ENCODE measurements at regions not wholly inside any gene's neighbourhood (a gene's known extent, or its start where the extent isn't known, plus 50 kb on each side); places are given as distances from the start of the nearest gene placed in this dataset.

DNA sequence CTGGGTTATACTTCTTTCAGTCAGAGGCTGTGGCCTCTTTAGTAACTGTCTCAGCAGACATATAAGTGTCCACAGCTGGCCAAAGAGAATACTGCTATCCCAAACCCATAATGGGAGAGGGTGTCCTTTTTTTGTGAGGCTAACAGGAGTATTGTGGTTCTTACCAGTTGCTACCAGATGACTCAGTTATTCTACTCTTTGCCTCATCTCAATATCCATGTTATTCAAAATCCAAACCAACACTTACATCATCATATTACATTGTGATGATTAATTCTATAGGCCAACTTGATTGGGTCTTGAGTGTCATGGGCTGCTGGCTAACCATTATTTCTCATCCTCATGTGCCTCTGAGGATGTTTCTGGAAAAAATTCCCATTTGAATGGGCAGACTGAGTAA, 120.9 kb downstream of the TMEM168 start:
- TF ChIP-seq TCF7L2 (IDR thresholded peaks at IDR 0.05; ENCODE audit: borderline replicate concordance, extremely low read depth, insufficient read depth, insufficient read length) (no peak), SIN3A (IDR thresholded peaks at IDR 0.05; ENCODE audit: low read depth) (no peak), YY1 (IDR thresholded peaks at IDR 0.05; ENCODE audit: extremely low read depth, insufficient replicate concordance, low read depth, low read length) (no peak), CEBPB (IDR thresholded peaks at IDR 0.05; ENCODE audit: low read depth) (no peak), ELF1 (IDR thresholded peaks at IDR 0.05; ENCODE audit: borderline replicate concordance, low read depth) (no peak), SP1 (IDR thresholded peaks at IDR 0.05; ENCODE audit: low read depth) (no peak), POLR2AphosphoS5 (IDR thresholded peaks at IDR 0.05; ENCODE audit: low read depth, low read length) (no peak)
- TF ChIP-seq, protein P1, sequence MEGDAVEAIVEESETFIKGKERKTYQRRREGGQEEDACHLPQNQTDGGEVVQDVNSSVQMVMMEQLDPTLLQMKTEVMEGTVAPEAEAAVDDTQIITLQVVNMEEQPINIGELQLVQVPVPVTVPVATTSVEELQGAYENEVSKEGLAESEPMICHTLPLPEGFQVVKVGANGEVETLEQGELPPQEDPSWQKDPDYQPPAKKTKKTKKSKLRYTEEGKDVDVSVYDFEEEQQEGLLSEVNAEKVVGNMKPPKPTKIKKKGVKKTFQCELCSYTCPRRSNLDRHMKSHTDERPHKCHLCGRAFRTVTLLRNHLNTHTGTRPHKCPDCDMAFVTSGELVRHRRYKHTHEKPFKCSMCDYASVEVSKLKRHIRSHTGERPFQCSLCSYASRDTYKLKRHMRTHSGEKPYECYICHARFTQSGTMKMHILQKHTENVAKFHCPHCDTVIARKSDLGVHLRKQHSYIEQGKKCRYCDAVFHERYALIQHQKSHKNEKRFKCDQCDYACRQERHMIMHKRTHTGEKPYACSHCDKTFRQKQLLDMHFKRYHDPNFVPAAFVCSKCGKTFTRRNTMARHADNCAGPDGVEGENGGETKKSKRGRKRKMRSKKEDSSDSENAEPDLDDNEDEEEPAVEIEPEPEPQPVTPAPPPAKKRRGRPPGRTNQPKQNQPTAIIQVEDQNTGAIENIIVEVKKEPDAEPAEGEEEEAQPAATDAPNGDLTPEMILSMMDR (IDR thresholded peaks at IDR 0.05 in 2 of 3, conservative IDR thresholded peaks at IDR 0.05 in 1 of 3; ENCODE audit: borderline replicate concordance in 1 of 3, insufficient read depth in 1 of 3, low read depth in 2 of 3, low read length in 2 of 3) = no peak
- ChIA-PET CTCF (no interaction called here), POLR2A (interaction anchor here (1.1 kb wide), 1 partner anchor 12 kb away, joined by 3 read pairs; no protein-coding TSS in a partner anchor)

DNA sequence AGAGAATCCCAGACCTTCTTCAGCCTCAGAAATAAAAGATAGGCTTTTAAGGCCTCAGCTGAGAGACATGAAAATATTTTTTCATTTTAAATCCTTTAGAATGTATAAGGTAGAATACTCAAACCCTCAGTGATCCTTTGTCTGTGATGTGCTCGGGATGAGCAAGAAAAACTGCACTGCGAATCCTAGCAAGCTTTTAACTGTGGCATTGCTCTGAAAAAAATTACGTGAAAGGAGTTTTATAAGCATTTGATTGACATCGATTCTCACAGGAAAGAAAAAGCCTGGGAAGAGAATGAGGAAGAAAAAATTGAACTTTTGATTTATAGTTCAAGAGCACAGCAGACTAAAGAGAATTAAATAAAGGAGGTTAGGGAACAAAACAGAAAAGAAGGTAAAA, 120.0 kb downstream of the TMEM168 start:
- BruUV-seq (replicated peaks) = no TSS peak
- intact Hi-C loops (cut with micrococcal nuclease) = no loop called here

More for the DNA sequence above, 120.9 kb downstream of the TMEM168 start:
- Histone ChIP-seq H2AFZ (ENCODE audit: low read depth, low read length, poor library complexity, severe bottlenecking) (no peak overlapping the region), H3K4me1 (ENCODE audit: control insufficient read depth in 1 of 2, insufficient read depth in 2 of 2, low read length in 2 of 2) (no peaks in the 10 kb centered on the region), H3K27me3 (ENCODE audit: insufficient read depth, low read length) (no peaks in the 10 kb centered on the region), H3K27ac (ENCODE audit: low read depth, low read length) (no peak overlapping the region), H3K4me3 (replicated peaks in 1 of 2; ENCODE audit: low read depth in 1 of 2, low read length in 2 of 2) (no peak overlapping the region), H3K4me2 (ENCODE audit: low read length) (no peak overlapping the region), H3K79me2 (ENCODE audit: insufficient read depth, low read length) (no peaks in the 10 kb centered on the region), H3K9me3 (ENCODE audit: control insufficient read depth in 1 of 2, insufficient read depth in 1 of 2, low read depth in 1 of 2, low read length in 2 of 2) (no peaks in the 10 kb centered on the region), H3K36me3 (ENCODE audit: control insufficient read depth in 1 of 2, insufficient read depth in 2 of 2, low read length in 2 of 2) (no peaks in the 10 kb centered on the region), H4K20me1 (ENCODE audit: insufficient read depth) (no peaks in the 10 kb centered on the region), H3K9ac (ENCODE audit: low read length) (no peak overlapping the region), H3K9me2 (ENCODE audit: insufficient read depth) (no peaks in the 10 kb centered on the region)
- BruUV-seq (replicated peaks) = no TSS peak
- RAD21 ChIA-PET (ENCODE audit: low non-redundant PET in 1 of 2, low total read pairs in 2 of 2, uncharacterized antibody in 2 of 2, unreplicated experiment in 2 of 2) = no interaction called here
- DNase-seq (ENCODE audit: low read depth, low spot score) = no peak
- intact Hi-C loops (cut with micrococcal nuclease) = no loop called here
- ATAC-seq = no peak

More for the DNA sequence above, 120.0 kb downstream of the TMEM168 start:
- H3K4me3 ChIP-seq (replicated peaks in 1 of 2; ENCODE audit: low read depth in 1 of 2, low read length in 2 of 2) = no peak overlapping the region
- H2AFZ ChIP-seq (ENCODE audit: low read depth, low read length, poor library complexity, severe bottlenecking) = no peak overlapping the region
- H3K36me3 ChIP-seq (ENCODE audit: control insufficient read depth in 1 of 2, insufficient read depth in 2 of 2, low read length in 2 of 2) = no peaks in the 10 kb centered on the region
- H4K20me1 ChIP-seq (ENCODE audit: insufficient read depth) = no peaks in the 10 kb centered on the region
- no peak for ATAC-seq
- DNase-seq (ENCODE audit: low read depth, low spot score) = no peak
- no peaks in the 10 kb centered on the region for H3K79me2 ChIP-seq (ENCODE audit: insufficient read depth, low read length)
- H3K4me1 ChIP-seq (ENCODE audit: control insufficient read depth in 1 of 2, insufficient read depth in 2 of 2, low read length in 2 of 2) = no peaks in the 10 kb centered on the region
- RAD21 ChIA-PET (ENCODE audit: low non-redundant PET in 1 of 2, low total read pairs in 2 of 2, uncharacterized antibody in 2 of 2, unreplicated experiment in 2 of 2) = no interaction called here
- POLR2A ChIA-PET = interaction anchor here (1.1 kb wide), 1 partner anchor 12 kb away, joined by 3 read pairs; no protein-coding TSS in a partner anchor
- no peak overlapping the region for H3K27ac ChIP-seq (ENCODE audit: low read depth, low read length)
- CTCF ChIA-PET = no interaction called here
- H3K4me2 ChIP-seq (ENCODE audit: low read length) = no peak overlapping the region
- no peaks in the 10 kb centered on the region for H3K9me2 ChIP-seq (ENCODE audit: insufficient read depth)
- no peaks in the 10 kb centered on the region for H3K27me3 ChIP-seq (ENCODE audit: insufficient read depth, low read length)
- TF ChIP-seq SRF (IDR thresholded peaks at IDR 0.05; ENCODE audit: low read depth) (no peak), ELF1 (IDR thresholded peaks at IDR 0.05; ENCODE audit: borderline replicate concordance, low read depth) (no peak), EGR1 (IDR thresholded peaks at IDR 0.05; ENCODE audit: low read depth) (no peak)
- TF ChIP-seq, protein P2, sequence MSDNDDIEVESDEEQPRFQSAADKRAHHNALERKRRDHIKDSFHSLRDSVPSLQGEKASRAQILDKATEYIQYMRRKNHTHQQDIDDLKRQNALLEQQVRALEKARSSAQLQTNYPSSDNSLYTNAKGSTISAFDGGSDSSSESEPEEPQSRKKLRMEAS (IDR thresholded peaks at IDR 0.05) = no peak
- TF ChIP-seq, protein P1 (IDR thresholded peaks at IDR 0.05 in 2 of 3, conservative IDR thresholded peaks at IDR 0.05 in 1 of 3; ENCODE audit: borderline replicate concordance in 1 of 3, insufficient read depth in 1 of 3, low read depth in 2 of 3, low read length in 2 of 3) = no peak
- H3K9me3 ChIP-seq (ENCODE audit: control insufficient read depth in 1 of 2, insufficient read depth in 1 of 2, low read depth in 1 of 2, low read length in 2 of 2) = no peaks in the 10 kb centered on the region
- no peak overlapping the region for H3K9ac ChIP-seq (ENCODE audit: low read length)
